ENCODE measurements at regions not wholly inside any gene's neighbourhood (a gene's known extent, or its start where the extent isn't known, plus 50 kb on each side); places are given as distances from the start of the nearest gene placed in this dataset.

GRCh38 chr12:88266806-88267360, 124.8 kb downstream of the TMTC3 start:
- Histone ChIP-seq H3K4me1 (replicated peaks) (no peaks in the 10 kb centered on the region), H3K27me3 (replicated peaks; ENCODE audit: insufficient read depth) (no peaks in the 10 kb centered on the region), H3K27ac (peak overlapping the region in 1 of 2 donors; percentile 29), H3K36me3 (no peaks in the 10 kb centered on the region), H3K4me3 (no peak overlapping the region), H3K9me3 (no peaks in the 10 kb centered on the region)
- no peak for DNase-seq (ENCODE audit: low spot score)
- TF ChIP-seq POLR2A (IDR thresholded peaks at IDR 0.05) (no peak), POLR2AphosphoS5 (IDR thresholded peaks at IDR 0.05) (no peak), CTCF (IDR thresholded peaks at IDR 0.05) (no peak)
- WGBS: 30% methylated on average over 2 of the region's 2 CpGs
- intact Hi-C loops (cut with DNase I): loop anchor here (10.0 kb wide), 1 partner anchor 308 kb away; no protein-coding TSS in a partner anchor

- H3K4me1 ChIP-seq (replicated peaks): no peaks in the 10 kb centered on the region
- no peaks in the 10 kb centered on the region for H3K27me3 ChIP-seq (replicated peaks; ENCODE audit: insufficient read depth)
- no peak for TF ChIP-seq CTCF (IDR thresholded peaks at IDR 0.05)
- TF ChIP-seq POLR2AphosphoS5 (IDR thresholded peaks at IDR 0.05): peak; percentile 17
- no peak overlapping the region for H3K4me3 ChIP-seq
- 27% methylated on average over 2 of the region's 2 CpGs for WGBS
- H3K9me3 ChIP-seq: no peaks in the 10 kb centered on the region
- no peak for DNase-seq (ENCODE audit: low spot score)
- intact Hi-C loops (cut with DNase I): loop anchor here (10.0 kb wide), 1 partner anchor 307 kb away; no protein-coding TSS in a partner anchor
- no peaks in the 10 kb centered on the region for H3K36me3 ChIP-seq
- peak overlapping the region in 1 of 2 donors; percentile 29 for H3K27ac ChIP-seq
Observed at GRCh38 chr12:88267630-88268029, 125.5 kb downstream of the TMTC3 start.

GRCh38 chr12:88272456-88272855, 130.3 kb downstream of the TMTC3 start:
- 85% methylated on average over 4 of the region's 4 CpGs for WGBS
- Histone ChIP-seq H3K27ac (no peak overlapping the region), H3K27me3 (replicated peaks; ENCODE audit: insufficient read depth) (no peaks in the 10 kb centered on the region), H3K36me3 (no peaks in the 10 kb centered on the region), H3K4me1 (replicated peaks) (no peaks in the 10 kb centered on the region), H3K4me3 (no peak overlapping the region), H3K9me3 (no peaks in the 10 kb centered on the region)
- DNase-seq (ENCODE audit: low spot score): no peak
- intact Hi-C loops (cut with DNase I): no loop called here
- no peak for TF ChIP-seq CTCF (IDR thresholded peaks at IDR 0.05)
- no peak for TF ChIP-seq POLR2A (IDR thresholded peaks at IDR 0.05)
- no peak for TF ChIP-seq POLR2AphosphoS5 (IDR thresholded peaks at IDR 0.05)

GRCh38 chr12:88273450-88273849, 131.3 kb downstream of the TMTC3 start:
- H3K9me3 ChIP-seq: no peaks in the 10 kb centered on the region
- H3K4me1 ChIP-seq (replicated peaks): no peaks in the 10 kb centered on the region
- TF ChIP-seq POLR2AphosphoS5 (IDR thresholded peaks at IDR 0.05): no peak
- TF ChIP-seq CTCF (IDR thresholded peaks at IDR 0.05): no peak
- TF ChIP-seq POLR2A (IDR thresholded peaks at IDR 0.05): no peak
- no peaks in the 10 kb centered on the region for H3K36me3 ChIP-seq
- no peaks in the 10 kb centered on the region for H3K27me3 ChIP-seq (replicated peaks; ENCODE audit: insufficient read depth)
- no peak overlapping the region for H3K27ac ChIP-seq
- intact Hi-C loops (cut with DNase I): no loop called here
- 90% methylated on average over 2 of the region's 2 CpGs for WGBS
- H3K4me3 ChIP-seq: no peak overlapping the region
- no peak for DNase-seq (ENCODE audit: low spot score)

GRCh38 chr12:88273875-88274274, 131.8 kb downstream of the TMTC3 start:
- WGBS: 80% methylated on average over 2 of the region's 2 CpGs

More at GRCh38 chr12:88273875-88274274, 131.8 kb downstream of the TMTC3 start:
- Histone ChIP-seq H3K27me3 (replicated peaks; ENCODE audit: insufficient read depth) (no peaks in the 10 kb centered on the region), H3K4me3 (no peak overlapping the region), H3K4me1 (replicated peaks) (no peaks in the 10 kb centered on the region), H3K9me3 (no peaks in the 10 kb centered on the region), H3K36me3 (no peaks in the 10 kb centered on the region), H3K27ac (no peak overlapping the region)
- intact Hi-C loops (cut with DNase I): no loop called here
- DNase-seq (ENCODE audit: low spot score): no peak
- TF ChIP-seq POLR2A (IDR thresholded peaks at IDR 0.05): no peak
- no peak for TF ChIP-seq CTCF (IDR thresholded peaks at IDR 0.05)
- no peak for TF ChIP-seq POLR2AphosphoS5 (IDR thresholded peaks at IDR 0.05)
